CD14-positive monocyte (primary cell): ENCODE measurements at regions not wholly inside any gene's neighbourhood (a gene's known extent, or its start where the extent isn't known, plus 50 kb on each side); places are given as distances from the start of the nearest gene placed in this dataset.

Experiments
- DNase-seq, 3 donors: peaks; one replicate each; pipeline ENCODE4 v3.0.0-alpha.2; 2011 to 2022
- H2AFZ ChIP-seq: 2 replicates; pipeline ENCODE4 v1.6.0; 2012; ENCODE audit warnings: mild to moderate bottlenecking, low read depth, low read length, inconsistent platforms; ENCODE audit not compliant: insufficient read depth, poor library complexity, severe bottlenecking
- H3K27ac ChIP-seq, 2 donors: 1 replicate in 1 of 2; 2 replicates in 1 of 2; pipeline ENCODE4 v1.5.1; 2012 to 2013; ENCODE audit warnings: low read length in 2 of 2, control low read depth in 1 of 2, inconsistent platforms in 1 of 2, low read depth in 1 of 2, mild to moderate bottlenecking in 1 of 2
- H3K27me3 ChIP-seq, 2 donors: one replicate each; pipeline versions ENCODE4 v1.6.0 to v1.6.1; 2011 to 2013; ENCODE audit warnings: low read length in 2 of 2; ENCODE audit not compliant: control insufficient read depth in 2 of 2, insufficient read depth in 2 of 2
- H3K36me3 ChIP-seq, 2 donors: replicated peaks in 1 of 2; 1 replicate in 1 of 2; 2 replicates in 1 of 2; pipeline versions ENCODE4 v1.5.1 to v1.6.1; 2012 to 2013; ENCODE audit warnings: low read length in 2 of 2, control low read depth in 1 of 2, inconsistent platforms in 1 of 2, mild to moderate bottlenecking in 1 of 2; ENCODE audit not compliant: insufficient read depth in 2 of 2, control insufficient read depth in 1 of 2
- H3K4me1 ChIP-seq, 2 donors: 1 replicate in 1 of 2; 2 replicates in 1 of 2; pipeline versions ENCODE4 v1.5.1 to v1.6.1; 2012 to 2013; ENCODE audit warnings: low read length in 2 of 2, control low read depth in 1 of 2, inconsistent platforms in 1 of 2, mild to moderate bottlenecking in 1 of 2, moderate library complexity in 1 of 2; ENCODE audit not compliant: insufficient read depth in 2 of 2, control insufficient read depth in 1 of 2
- H3K4me2 ChIP-seq: replicated peaks from 2 replicates; pipeline ENCODE3; 2012; ENCODE audit warnings: low read length, moderate library complexity, mild to moderate bottlenecking; ENCODE audit not compliant: poor library complexity, severe bottlenecking; ENCODE audit errors: extremely low read depth
- H3K4me3 ChIP-seq, 3 experiments: fragments of 200-600 bp in 1 of 3; sonication (generic) in 1 of 3; replicated peaks in 1 of 3; 1 replicate in 2 of 3; 2 replicates in 1 of 3; pipeline ENCODE4 v1.5.1; 2011 to 2013; ENCODE audit warnings: low read length in 3 of 3, mild to moderate bottlenecking in 3 of 3, control low read depth in 2 of 3, low read depth in 2 of 3, inconsistent platforms in 1 of 3, moderate library complexity in 1 of 3
- H3K79me2 ChIP-seq: 2 replicates; pipeline ENCODE4 v1.6.0; 2012; ENCODE audit warnings: mild to moderate bottlenecking, control low read depth, inconsistent platforms, low read length, moderate library complexity; ENCODE audit not compliant: insufficient read depth
- H3K9ac ChIP-seq: 2 replicates; pipeline ENCODE4 v1.6.0; 2017; ENCODE audit warnings: low read length, mild to moderate bottlenecking; ENCODE audit not compliant: insufficient read depth, poor library complexity, severe bottlenecking
- H3K9me3 ChIP-seq, 2 donors: replicated peaks in 1 of 2; 1 replicate in 1 of 2; 2 replicates in 1 of 2; pipeline versions ENCODE4 v1.5.1 to v1.6.1; 2012 to 2013; ENCODE audit warnings: low read length in 2 of 2, control low read depth in 1 of 2; ENCODE audit not compliant: control insufficient read depth in 1 of 2, insufficient read depth in 1 of 2
- H4K20me1 ChIP-seq: 2 replicates; pipeline ENCODE4 v1.6.0; 2012; ENCODE audit warnings: mild to moderate bottlenecking, low read length, control low read depth, moderate library complexity; ENCODE audit not compliant: insufficient read depth
- H3K27ac Mint-ChIP-seq, 7 donors: one replicate each; pipeline ENCODE4 v1.8.0; 2020; ENCODE audit warnings: mild to moderate bottlenecking in 7 of 7, mixed read lengths in 7 of 7, moderate library complexity in 6 of 7, inconsistent platforms in 2 of 7
- H3K27me3 Mint-ChIP-seq, 3 donors: one replicate each; pipeline ENCODE4 v1.8.0; 2021 to 2022; ENCODE audit warnings: low read depth in 3 of 3, mild to moderate bottlenecking in 3 of 3, mixed read lengths in 3 of 3, moderate library complexity in 3 of 3, inconsistent platforms in 1 of 3
- H3K36me3 Mint-ChIP-seq, 2 donors: one replicate each; pipeline ENCODE4 v1.8.0; 2020; ENCODE audit warnings: mixed read lengths in 2 of 2, inconsistent platforms in 1 of 2, mild to moderate bottlenecking in 1 of 2
- H3K4me1 Mint-ChIP-seq: one replicate; pipeline ENCODE4 v1.8.0; 2020; ENCODE audit warnings: mild to moderate bottlenecking, mixed read lengths
- H3K4me3 Mint-ChIP-seq, 2 donors: one replicate each; pipeline ENCODE4 v1.8.0; 2020; ENCODE audit warnings: mild to moderate bottlenecking in 2 of 2, mixed read lengths in 2 of 2, moderate library complexity in 1 of 2
- H3K9me3 Mint-ChIP-seq, 7 donors: one replicate each; pipeline ENCODE4 v1.8.0; 2020 to 2022; ENCODE audit warnings: mixed read lengths in 7 of 7, mild to moderate bottlenecking in 6 of 7, moderate library complexity in 6 of 7, inconsistent platforms in 2 of 7
- WGBS: methylation state at CpG from one replicate; pipeline ENCODE4 v1.1.5; 2013; ENCODE audit warnings: missing lambda C conversion rate; ENCODE audit not compliant: insufficient coverage; 5-methylcytosine and 5-hydroxymethylcytosine counted together
- intact Hi-C, 2 donors: fragments of 100-400 bp; cut with micrococcal nuclease; formaldehyde crosslinking; loops; one replicate each; pipeline versions ENCODE4 v1.15.0 to v1.15.1; 2023
- TF ChIP-seq, protein P1 (sequence below): fragments of 200-600 bp; IDR thresholded peaks from one replicate; pipeline ENCODE4 v1.8.0; 2022; ENCODE audit warnings: antibody characterized with exemption, mild to moderate bottlenecking

- Histone ChIP-seq H3K4me1 (no peaks in the 10 kb centered on the region), H4K20me1 (no peaks in the 10 kb centered on the region), H3K9me3 (peaks cover 0 to 5% of the 10 kb centered on the region in 2 donors), H3K4me2 (no peak overlapping the region), H3K4me3 (no peak overlapping the region), H3K27me3 (no peaks in the 10 kb centered on the region), H3K36me3 (no peaks in the 10 kb centered on the region), H2AFZ (no peak overlapping the region), H3K27ac (no peak overlapping the region), H3K9ac (no peak overlapping the region), H3K79me2 (no peaks in the 10 kb centered on the region)
- intact Hi-C loops, result no loop called here
- Mint-ChIP-seq H3K36me3 (no peaks in the 10 kb centered on the region), H3K4me3 (no peak overlapping the region), H3K27me3 (peaks cover 0 to 2% (median 0%) of the 10 kb centered on the region in 3 donors), H3K27ac (peak overlapping the region in 1 of 7 donors; percentile 7), H3K4me1 (no peaks in the 10 kb centered on the region), H3K9me3 (peaks cover 0 to 11% (median 2%) of the 10 kb centered on the region in 7 donors)
- WGBS, result 94% methylated on average over 2 of the region's 2 CpGs
- DNase-seq, result no peak
- TF ChIP-seq, protein P1, sequence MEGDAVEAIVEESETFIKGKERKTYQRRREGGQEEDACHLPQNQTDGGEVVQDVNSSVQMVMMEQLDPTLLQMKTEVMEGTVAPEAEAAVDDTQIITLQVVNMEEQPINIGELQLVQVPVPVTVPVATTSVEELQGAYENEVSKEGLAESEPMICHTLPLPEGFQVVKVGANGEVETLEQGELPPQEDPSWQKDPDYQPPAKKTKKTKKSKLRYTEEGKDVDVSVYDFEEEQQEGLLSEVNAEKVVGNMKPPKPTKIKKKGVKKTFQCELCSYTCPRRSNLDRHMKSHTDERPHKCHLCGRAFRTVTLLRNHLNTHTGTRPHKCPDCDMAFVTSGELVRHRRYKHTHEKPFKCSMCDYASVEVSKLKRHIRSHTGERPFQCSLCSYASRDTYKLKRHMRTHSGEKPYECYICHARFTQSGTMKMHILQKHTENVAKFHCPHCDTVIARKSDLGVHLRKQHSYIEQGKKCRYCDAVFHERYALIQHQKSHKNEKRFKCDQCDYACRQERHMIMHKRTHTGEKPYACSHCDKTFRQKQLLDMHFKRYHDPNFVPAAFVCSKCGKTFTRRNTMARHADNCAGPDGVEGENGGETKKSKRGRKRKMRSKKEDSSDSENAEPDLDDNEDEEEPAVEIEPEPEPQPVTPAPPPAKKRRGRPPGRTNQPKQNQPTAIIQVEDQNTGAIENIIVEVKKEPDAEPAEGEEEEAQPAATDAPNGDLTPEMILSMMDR, result no peak
Observed at GRCh38 chr1:187474336-187474735, 645.6 kb downstream of the PLA2G4A start.

DNA sequence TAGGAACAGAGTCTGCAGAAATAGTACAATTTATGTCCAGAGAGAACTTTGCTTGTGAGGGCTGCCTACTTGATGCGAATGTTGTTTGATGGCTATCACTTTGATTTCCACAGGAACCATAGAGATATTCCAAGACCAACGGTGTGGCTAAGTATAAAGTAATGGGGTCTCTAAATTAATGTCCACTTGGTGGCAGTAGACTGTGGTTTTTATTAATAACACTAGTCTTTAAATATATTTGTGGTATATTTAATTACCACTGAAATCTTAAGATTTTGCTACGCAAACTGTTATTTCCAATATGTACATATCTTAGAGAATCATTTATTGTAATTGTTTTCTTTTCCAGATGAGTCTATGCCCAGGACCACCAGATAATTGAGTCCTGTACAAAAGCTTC is 647.9 kb downstream of the PLA2G4A start:
- Histone ChIP-seq H3K27me3 (no peaks in the 10 kb centered on the region), H4K20me1 (no peaks in the 10 kb centered on the region), H3K27ac (no peak overlapping the region), H3K9me3 (no peaks in the 10 kb centered on the region), H2AFZ (no peak overlapping the region), H3K4me2 (no peak overlapping the region), H3K79me2 (no peaks in the 10 kb centered on the region), H3K36me3 (no peaks in the 10 kb centered on the region), H3K4me3 (no peak overlapping the region), H3K4me1 (no peaks in the 10 kb centered on the region), H3K9ac (no peak overlapping the region)
- H3K27me3 Mint-ChIP-seq, result peaks cover 0 to 4% (median 0%) of the 10 kb centered on the region in 3 donors
- WGBS, result no CpG with 5 or more reads among the region's 3 CpGs
- H3K9me3 Mint-ChIP-seq, result peaks cover 0 to 10% (median 3%) of the 10 kb centered on the region in 7 donors
- no peaks in the 10 kb centered on the region for H3K36me3 Mint-ChIP-seq
- TF ChIP-seq, protein P1, result no peak
- H3K4me3 Mint-ChIP-seq, result no peak overlapping the region
- H3K4me1 Mint-ChIP-seq, result no peaks in the 10 kb centered on the region
- H3K27ac Mint-ChIP-seq, result no peak overlapping the region
- intact Hi-C loops, result no loop called here
- no peak for DNase-seq
